Spinal cord (tissue), 9 donors: ENCODE measurements at regions not wholly inside any gene's neighbourhood (a gene's known extent, or its start where the extent isn't known, plus 50 kb on each side); places are given as distances from the start of the nearest gene placed in this dataset.

Experiments
- DNase-seq, 6 donors: peaks; one replicate each; pipeline versions ENCODE4 v3.0.0 to v3.0.0-alpha.2; 2013 to 2015; ENCODE audit warnings: low spot score in 6 of 6, low read depth in 4 of 6
- H3K27ac ChIP-seq: one replicate; pipeline ENCODE4 v1.5.1; 2013; ENCODE audit warnings: low read depth, low read length, control low read depth
- H3K27me3 ChIP-seq: one replicate; pipeline ENCODE4 v1.6.1; 2013; ENCODE audit warnings: low read length; ENCODE audit not compliant: control insufficient read depth, insufficient read depth
- H3K36me3 ChIP-seq: one replicate; pipeline ENCODE4 v1.6.1; 2013; ENCODE audit warnings: low read length; ENCODE audit not compliant: control insufficient read depth, insufficient read depth
- H3K4me1 ChIP-seq: one replicate; pipeline ENCODE4 v1.6.1; 2013; ENCODE audit warnings: low read length; ENCODE audit not compliant: control insufficient read depth, insufficient read depth
- H3K4me3 ChIP-seq: one replicate; pipeline ENCODE4 v1.5.1; 2013; ENCODE audit warnings: low read depth, low read length, control low read depth
- H3K9me3 ChIP-seq: one replicate; pipeline ENCODE4 v1.6.1; 2013; ENCODE audit warnings: low read length; ENCODE audit not compliant: control insufficient read depth, insufficient read depth
- WGBS: methylation state at CpG from one replicate; pipeline ENCODE4 v1.1.5; 2013; ENCODE audit warnings: missing lambda C conversion rate; ENCODE audit not compliant: insufficient coverage; 5-methylcytosine and 5-hydroxymethylcytosine counted together
- donor health status: healthy.

- DNase-seq, result no peak
- H3K4me1 ChIP-seq, result no peaks in the 10 kb centered on the region
- H3K4me3 ChIP-seq, result no peak overlapping the region
- no peaks in the 10 kb centered on the region for H3K36me3 ChIP-seq
- H3K9me3 ChIP-seq, result peaks cover 2% of the 10 kb centered on the region
- H3K27me3 ChIP-seq, result no peaks in the 10 kb centered on the region
- WGBS, result 92% methylated on average over 4 of the region's 4 CpGs
- no peak overlapping the region for H3K27ac ChIP-seq
Measured at GRCh38 chr4:123844374-123844773, 447.8 kb downstream of the SPRY1 start.

GRCh38 chr4:123846092-123846491, 449.5 kb downstream of the SPRY1 start:
- H3K27me3 ChIP-seq, result no peaks in the 10 kb centered on the region

DNA sequence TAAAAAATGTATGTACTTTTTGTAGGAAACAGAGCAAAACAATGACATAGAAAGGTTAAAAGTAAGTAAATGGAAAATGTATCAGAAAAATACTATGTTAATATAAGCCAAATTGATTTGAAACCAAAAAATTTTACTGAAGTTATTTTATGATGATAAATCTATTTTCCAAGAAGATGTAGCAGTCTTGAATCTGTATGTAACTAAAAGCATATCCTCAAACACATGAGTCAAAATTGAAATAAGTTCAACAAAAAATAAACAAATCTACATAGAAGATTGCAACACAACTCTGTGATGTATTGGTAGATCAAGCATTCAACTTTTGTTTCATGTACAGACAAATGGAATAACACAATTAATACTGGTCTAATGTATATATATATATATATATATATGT, 450.0 kb downstream of the SPRY1 start:
- Histone ChIP-seq H3K27me3 (no peaks in the 10 kb centered on the region), H3K27ac (no peak overlapping the region), H3K36me3 (no peaks in the 10 kb centered on the region), H3K4me3 (no peak overlapping the region), H3K9me3 (peaks cover 2% of the 10 kb centered on the region), H3K4me1 (no peaks in the 10 kb centered on the region)
- DNase-seq, result no peak

More at GRCh38 chr4:123846092-123846491, 449.5 kb downstream of the SPRY1 start:
- Histone ChIP-seq H3K9me3 (peaks cover 2% of the 10 kb centered on the region), H3K27ac (no peak overlapping the region), H3K36me3 (no peaks in the 10 kb centered on the region), H3K4me1 (no peaks in the 10 kb centered on the region), H3K4me3 (no peak overlapping the region)
- no peak for DNase-seq

- no peaks in the 10 kb centered on the region for H3K36me3 ChIP-seq
- no CpG with 5 or more reads among the region's 1 CpG for WGBS
- H3K4me3 ChIP-seq, result no peak overlapping the region
- H3K27me3 ChIP-seq, result no peaks in the 10 kb centered on the region
- no peak overlapping the region for H3K27ac ChIP-seq
- peaks cover 2% of the 10 kb centered on the region for H3K9me3 ChIP-seq
- H3K4me1 ChIP-seq, result no peaks in the 10 kb centered on the region
- no peak for DNase-seq
Measured at GRCh38 chr4:123848606-123849005, 452.0 kb downstream of the SPRY1 start.

- no CpG with 5 or more reads among the region's 1 CpG for WGBS
- Histone ChIP-seq H3K27ac (no peak overlapping the region), H3K4me1 (no peaks in the 10 kb centered on the region)
Measured at GRCh38 chr4:123849495-123849894, 452.9 kb downstream of the SPRY1 start.

DNA sequence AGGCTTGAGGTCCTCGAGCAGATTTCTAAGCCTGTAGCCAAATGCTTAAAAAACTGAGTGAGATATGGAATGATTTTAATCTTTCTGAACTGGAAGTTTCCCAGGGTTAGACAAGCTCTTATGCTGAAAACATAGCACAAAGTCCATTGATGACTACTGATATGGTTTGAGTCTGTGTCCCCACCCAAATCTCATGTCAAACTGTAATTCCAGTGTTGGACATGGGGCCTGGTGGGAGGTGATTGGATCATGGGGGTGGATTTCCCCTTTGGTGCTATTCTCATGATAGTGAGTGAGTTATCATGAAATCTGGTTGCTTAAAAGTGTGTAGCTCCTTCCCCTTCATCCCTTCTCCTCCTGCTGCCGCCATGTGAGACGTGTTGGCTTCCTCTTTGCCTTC, 454.9 kb downstream of the SPRY1 start:
- WGBS, result 100% methylated on average over 3 of the region's 3 CpGs
- H3K9me3 ChIP-seq, result no peaks in the 10 kb centered on the region
- no peak overlapping the region for H3K4me3 ChIP-seq
- no peak overlapping the region for H3K27ac ChIP-seq
- H3K27me3 ChIP-seq, result no peaks in the 10 kb centered on the region
- no peaks in the 10 kb centered on the region for H3K36me3 ChIP-seq
- no peaks in the 10 kb centered on the region for H3K4me1 ChIP-seq
- DNase-seq, result no peak

More at GRCh38 chr4:123849495-123849894, 452.9 kb downstream of the SPRY1 start:
- Histone ChIP-seq H3K36me3 (no peaks in the 10 kb centered on the region), H3K4me3 (no peak overlapping the region), H3K27me3 (no peaks in the 10 kb centered on the region), H3K9me3 (no peaks in the 10 kb centered on the region)
- DNase-seq, result no peak

- no CpG with 5 or more reads among the region's 3 CpGs for WGBS
- no peaks in the 10 kb centered on the region for H3K36me3 ChIP-seq
- no peaks in the 10 kb centered on the region for H3K9me3 ChIP-seq
- H3K4me3 ChIP-seq, result no peak overlapping the region
- no peak for DNase-seq
- no peaks in the 10 kb centered on the region for H3K27me3 ChIP-seq
- H3K27ac ChIP-seq, result no peak overlapping the region
- no peaks in the 10 kb centered on the region for H3K4me1 ChIP-seq
Measured at GRCh38 chr4:123853651-123854050, 457.1 kb downstream of the SPRY1 start.

DNA sequence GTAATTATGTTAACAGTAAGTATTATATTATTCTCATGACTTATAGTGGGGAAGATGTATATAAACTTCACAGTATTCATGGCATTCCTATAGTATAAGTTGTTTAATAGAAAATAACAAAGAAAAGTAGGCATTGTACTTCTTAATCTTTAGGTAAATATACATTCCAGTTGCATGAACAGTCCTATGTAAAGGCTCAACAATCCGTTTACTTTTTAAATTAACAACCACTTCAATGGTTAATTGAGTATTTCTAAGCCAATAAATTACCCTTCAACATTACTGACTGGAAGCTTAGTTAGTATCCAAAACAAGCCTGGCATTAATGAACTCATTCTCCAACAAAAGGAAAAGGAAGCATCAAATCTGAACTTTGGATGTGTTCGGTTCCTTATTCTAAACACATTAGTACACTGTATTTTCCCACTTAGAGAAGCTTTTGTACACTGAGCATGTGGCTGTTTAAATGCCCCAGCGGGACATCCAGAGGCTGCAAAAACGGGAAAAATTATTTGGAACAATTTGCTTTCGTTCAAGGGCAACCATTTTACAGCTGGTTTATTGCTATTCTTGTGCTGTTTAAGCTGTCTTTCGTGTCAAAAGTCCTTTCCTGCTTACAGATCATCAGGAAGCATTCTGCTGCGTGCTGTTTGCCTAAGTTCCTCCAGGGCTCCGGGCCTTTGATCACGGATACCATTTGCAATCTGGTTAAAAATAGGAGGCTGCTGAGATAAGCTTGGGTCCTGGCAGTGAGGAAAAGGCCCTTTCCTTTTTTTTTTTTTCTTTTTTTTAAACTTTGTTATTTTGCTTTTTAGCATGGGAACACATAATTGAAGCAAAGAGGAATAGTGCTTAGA, 460.3 kb downstream of the SPRY1 start:
- DNase-seq, result peak; percentile 30 to 91 (median 58)
- Histone ChIP-seq H3K27me3 (no peaks in the 10 kb centered on the region), H3K9me3 (no peaks in the 10 kb centered on the region), H3K27ac (peak overlapping the region; percentile 67), H3K4me3 (no peak overlapping the region), H3K36me3 (no peaks in the 10 kb centered on the region), H3K4me1 (no peaks in the 10 kb centered on the region)
- WGBS, result 9% methylated on average over 3 of the region's 9 CpGs

DNA sequence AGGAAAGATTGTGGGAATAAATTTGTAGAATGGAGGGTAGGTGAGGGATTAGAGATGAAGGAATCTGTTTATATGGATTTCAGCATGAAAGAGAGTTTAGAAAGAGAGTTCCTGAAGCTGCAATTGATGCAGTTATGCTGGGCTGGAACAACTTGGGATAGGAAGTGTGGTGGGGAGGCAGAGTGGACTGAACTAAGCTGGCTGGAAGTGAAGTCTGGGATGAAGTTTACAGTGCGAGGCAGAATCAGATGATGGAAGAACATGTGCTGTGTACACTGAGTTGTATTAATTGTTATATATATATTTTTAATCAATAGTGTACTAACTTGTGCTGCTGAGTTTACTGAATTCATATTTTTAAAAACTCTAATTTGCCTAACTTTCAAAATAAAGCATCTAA, 461.9 kb downstream of the SPRY1 start:
- no CpG with 5 or more reads among the region's 1 CpG for WGBS
- H3K36me3 ChIP-seq, result no peaks in the 10 kb centered on the region
- H3K4me3 ChIP-seq, result no peak overlapping the region
- no peaks in the 10 kb centered on the region for H3K9me3 ChIP-seq
- H3K27me3 ChIP-seq, result no peaks in the 10 kb centered on the region
- no peaks in the 10 kb centered on the region for H3K4me1 ChIP-seq
- no peak overlapping the region for H3K27ac ChIP-seq
- no peak for DNase-seq

GRCh38 chr4:123862812-123863211, 466.2 kb downstream of the SPRY1 start:
- no peak overlapping the region for H3K27ac ChIP-seq
- H3K9me3 ChIP-seq, result no peaks in the 10 kb centered on the region
- 88% methylated on average over 2 of the region's 4 CpGs for WGBS
- no peaks in the 10 kb centered on the region for H3K4me1 ChIP-seq
- H3K27me3 ChIP-seq, result no peaks in the 10 kb centered on the region
- H3K4me3 ChIP-seq, result no peak overlapping the region
- H3K36me3 ChIP-seq, result no peaks in the 10 kb centered on the region
- DNase-seq, result no peak
